Coronary artery (tissue), 2 donors: ENCODE measurements at regions not wholly inside any gene's neighbourhood (a gene's known extent, or its start where the extent isn't known, plus 50 kb on each side); places are given as distances from the start of the nearest gene placed in this dataset.
"Not testable (repeated sequence)": the region's sequence is repeated elsewhere in the genome, so short reads cannot be mapped to it uniquely, and the experiment has no call there.

Source experiments
- DNase-seq: peaks from one replicate; pipeline ENCODE4 v3.0.0-alpha.2; 2017; ENCODE audit warnings: low spot score
- H3K27ac ChIP-seq, 2 donors: fragments of 200-600 bp; sonication (generic); one replicate each; pipeline ENCODE4 v1.5.1; 2016 to 2019
- H3K4me3 ChIP-seq: fragments of 200-600 bp; sonication (generic); 2 replicates; pipeline ENCODE4 v1.5.1; 2016; ENCODE audit warnings: mild to moderate bottlenecking, moderate library complexity
- CTCF ChIP-seq: fragments of 200-600 bp; sonication (generic); IDR thresholded peaks from one replicate; pipeline ENCODE4 v1.5.1; 2019; ENCODE audit warnings: antibody characterized with exemption

GRCh38 chr5:153373130-153373498 lies 117.4 kb upstream of the GRIA1 start:
- no peak overlapping the region for H3K27ac ChIP-seq
- TF ChIP-seq CTCF, result no peak
- H3K4me3 ChIP-seq, result no peak overlapping the region
- no peak for DNase-seq

- H3K4me3 ChIP-seq, DNase-seq, H3K27ac ChIP-seq: not testable (repeated sequence)
These were observed 108.8 kb upstream of the GRIA1 start for GRCh38 chr5:153381630-153382029.

GRCh38 chr5:153390569-153390968 lies 99.9 kb upstream of the GRIA1 start:
- DNase-seq, result no peak
- no peak overlapping the region for H3K27ac ChIP-seq
- no peak overlapping the region for H3K4me3 ChIP-seq
- TF ChIP-seq CTCF, result no peak

GRCh38 chr5:153399595-153399994 lies 90.9 kb upstream of the GRIA1 start:
- peak overlapping the region; percentile 6 to 57 for H3K27ac ChIP-seq
- no peak for TF ChIP-seq CTCF
- no peak for DNase-seq
- H3K4me3 ChIP-seq, result no peak overlapping the region

- Histone ChIP-seq H3K4me3 (no peak overlapping the region), H3K27ac (no peak overlapping the region)
- no peak for TF ChIP-seq CTCF
- DNase-seq, result no peak
These were observed 89.5 kb upstream of the GRIA1 start for GRCh38 chr5:153400931-153401330.

- TF ChIP-seq CTCF, result no peak
- no peak overlapping the region for H3K4me3 ChIP-seq
- no peak for DNase-seq
- H3K27ac ChIP-seq, result no peak overlapping the region
These were observed 87.9 kb upstream of the GRIA1 start for GRCh38 chr5:153402550-153402949.

GRCh38 chr5:153403470-153403869 lies 87.0 kb upstream of the GRIA1 start:
- no peak for TF ChIP-seq CTCF
- no peak for DNase-seq
- Histone ChIP-seq H3K27ac (no peak overlapping the region), H3K4me3 (no peak overlapping the region)

- Histone ChIP-seq H3K4me3 (no peak overlapping the region), H3K27ac (no peak overlapping the region)
- no peak for TF ChIP-seq CTCF
- no peak for DNase-seq
These were observed 85.7 kb upstream of the GRIA1 start for GRCh38 chr5:153404747-153405146.
